ENCODE measurements at regions not wholly inside any gene's neighbourhood (a gene's known extent, or its start where the extent isn't known, plus 50 kb on each side); places are given as distances from the start of the nearest gene placed in this dataset.
A peak's percentile ranks its signal among the peaks of the same experiment; 100 is the strongest.
"Not testable (repeated sequence)": the region's sequence is repeated elsewhere in the genome, so short reads cannot be mapped to it uniquely, and the experiment has no call there.

DNA sequence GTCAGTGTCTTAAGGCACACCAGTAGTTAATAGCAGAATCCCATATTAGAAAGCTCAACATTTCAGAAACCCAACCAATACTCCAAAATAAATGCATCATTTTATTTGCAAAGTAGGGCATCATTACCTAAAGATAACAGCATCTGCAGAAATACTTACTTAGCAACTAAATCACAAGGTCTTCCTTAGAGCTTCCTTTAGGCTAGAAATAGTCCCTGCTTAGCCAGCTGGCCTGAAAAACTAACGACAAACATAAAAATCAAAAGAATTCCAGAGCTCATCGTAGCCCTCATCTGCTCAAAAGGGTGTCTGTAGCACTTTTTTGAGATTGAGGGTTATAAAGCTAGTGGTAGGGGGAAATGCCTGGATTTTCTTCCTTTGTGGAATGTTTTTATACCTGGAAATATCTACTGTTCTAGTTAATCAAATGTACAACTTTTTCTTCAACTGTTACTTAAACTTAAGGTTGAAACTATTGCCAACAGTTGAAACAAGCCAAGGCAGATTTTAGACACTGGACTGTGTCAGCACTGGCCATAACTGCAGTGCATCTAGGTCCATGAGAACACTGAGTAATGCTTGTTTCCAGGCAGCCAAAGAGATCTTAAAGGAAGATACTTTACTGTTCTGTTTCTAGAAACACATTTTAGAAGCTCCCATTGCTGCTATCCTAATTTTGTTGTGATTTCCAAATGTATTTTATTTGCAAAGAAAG is 129.4 kb upstream of the RASA1 start:
- DNase-seq (ENCODE audit: low spot score), result no peak

DNA sequence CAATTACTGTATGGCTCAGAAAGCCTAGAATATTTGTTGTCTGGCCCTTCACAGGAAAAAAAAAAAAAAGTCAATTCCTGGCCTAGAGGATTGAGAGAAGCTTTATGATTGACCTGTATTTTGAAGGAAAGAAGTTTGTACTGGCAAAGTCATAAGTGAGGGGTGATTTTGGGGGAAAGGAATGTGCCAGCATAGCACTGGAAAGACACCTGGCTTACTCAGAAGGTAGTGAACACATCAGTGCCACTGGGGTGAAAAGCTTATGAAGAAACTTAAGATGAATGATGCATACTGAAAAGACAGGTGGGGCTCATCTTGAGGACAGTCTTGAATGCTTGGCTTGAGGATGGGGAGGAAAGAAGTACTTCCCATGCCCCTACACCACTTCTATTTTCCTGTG is 127.9 kb upstream of the RASA1 start:
- no peak for DNase-seq (ENCODE audit: low spot score)

DNA sequence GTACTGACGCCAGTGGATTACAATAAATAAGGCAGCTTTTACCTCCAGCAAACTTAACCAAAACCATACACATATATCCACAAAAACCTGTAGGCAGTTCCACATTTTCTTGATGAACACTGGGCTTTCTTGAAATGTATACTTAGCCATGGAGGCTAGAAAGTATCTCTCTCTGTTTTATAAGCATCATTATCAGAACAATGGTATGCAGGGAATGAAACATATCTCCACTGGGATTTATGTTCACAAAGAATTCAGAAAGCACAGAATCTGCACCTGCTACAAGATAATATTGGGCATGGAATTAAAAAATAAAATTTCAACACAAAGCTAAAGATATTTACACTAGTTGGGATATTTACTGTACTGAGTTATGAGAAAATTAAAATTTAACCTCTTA is 126.1 kb upstream of the RASA1 start:
- no peak for DNase-seq (ENCODE audit: low spot score)

DNA sequence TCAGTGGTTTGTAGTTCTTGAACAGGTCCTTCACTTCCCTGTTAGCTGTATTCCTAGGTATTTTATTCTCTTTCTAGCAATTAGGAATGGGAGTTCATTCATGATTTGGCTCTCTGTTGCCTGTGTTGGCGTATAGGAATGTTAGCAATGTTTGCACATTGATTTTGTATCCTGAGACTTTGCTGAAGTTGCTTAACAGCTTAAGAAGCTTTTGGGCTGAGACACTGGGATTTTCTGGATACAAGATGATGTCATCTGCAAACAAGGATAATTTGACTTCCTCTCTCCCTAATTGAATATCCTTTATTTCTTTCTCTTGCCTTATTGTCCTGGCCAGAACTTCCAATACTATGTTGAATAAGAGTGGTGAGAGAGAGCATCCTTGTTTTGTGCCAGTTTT is 121.8 kb upstream of the RASA1 start:
- DNase-seq (ENCODE audit: low spot score), result not testable (repeated sequence)

DNA sequence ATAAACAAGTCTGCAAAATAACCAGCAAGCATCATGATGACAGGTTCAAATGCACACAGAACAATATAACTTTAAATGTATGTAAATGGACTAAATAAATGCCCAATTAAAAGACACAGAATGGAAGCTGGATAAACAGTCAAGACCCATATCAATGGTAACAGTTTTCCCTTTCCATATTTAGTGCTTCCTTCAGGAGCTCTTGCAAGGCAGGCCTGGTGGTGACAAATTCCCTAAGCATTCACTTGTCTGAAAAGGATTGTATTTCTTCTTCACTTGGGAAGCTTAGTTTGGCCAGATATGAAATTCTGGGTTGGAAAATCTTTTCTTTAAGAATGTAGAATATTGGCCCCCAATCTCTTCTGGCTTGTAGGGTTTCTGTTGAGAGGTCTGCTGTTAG is 120.2 kb upstream of the RASA1 start:
- DNase-seq (ENCODE audit: low spot score), result no peak

DNA sequence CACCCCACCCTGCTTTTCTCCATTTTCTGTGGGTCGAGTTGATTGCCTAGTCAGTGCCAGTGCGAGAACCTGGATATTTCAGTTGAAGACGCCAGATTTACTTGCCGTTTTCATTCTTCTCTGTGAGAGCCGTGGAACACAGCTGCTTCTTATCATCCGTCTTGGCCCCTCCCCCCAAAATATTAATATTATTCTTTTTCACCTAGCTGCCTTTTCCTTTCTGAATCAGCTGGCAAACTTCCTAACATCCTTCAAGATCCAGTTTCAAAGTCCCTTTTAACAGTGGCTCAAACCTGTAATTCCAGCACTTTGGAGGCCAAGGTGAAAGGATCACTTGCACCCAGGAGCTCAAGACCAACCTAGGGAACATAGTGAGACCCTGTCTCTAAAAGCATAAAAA is 117.1 kb upstream of the RASA1 start:
- no peak for DNase-seq (ENCODE audit: low spot score)

DNA sequence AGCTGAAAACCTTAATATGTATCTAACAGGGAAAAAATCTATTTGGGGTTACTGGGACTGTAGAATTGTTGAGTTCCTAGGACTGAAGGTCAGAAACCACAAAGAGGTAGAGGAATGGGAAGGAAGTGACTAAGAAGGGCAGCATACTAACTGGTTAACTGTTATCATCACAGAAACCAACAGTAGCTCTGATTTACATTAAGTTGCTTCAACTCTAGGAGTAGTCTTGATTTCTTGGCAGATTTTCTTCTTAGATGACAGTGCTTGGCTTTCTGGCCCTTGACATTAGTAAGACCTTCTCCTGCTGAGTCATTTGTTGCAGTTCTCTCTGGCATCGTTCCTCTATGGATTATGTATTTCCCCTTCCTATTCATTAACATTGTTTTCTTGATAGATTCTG is 116.1 kb upstream of the RASA1 start:
- peak; percentile 43 for DNase-seq (ENCODE audit: low spot score)

DNA sequence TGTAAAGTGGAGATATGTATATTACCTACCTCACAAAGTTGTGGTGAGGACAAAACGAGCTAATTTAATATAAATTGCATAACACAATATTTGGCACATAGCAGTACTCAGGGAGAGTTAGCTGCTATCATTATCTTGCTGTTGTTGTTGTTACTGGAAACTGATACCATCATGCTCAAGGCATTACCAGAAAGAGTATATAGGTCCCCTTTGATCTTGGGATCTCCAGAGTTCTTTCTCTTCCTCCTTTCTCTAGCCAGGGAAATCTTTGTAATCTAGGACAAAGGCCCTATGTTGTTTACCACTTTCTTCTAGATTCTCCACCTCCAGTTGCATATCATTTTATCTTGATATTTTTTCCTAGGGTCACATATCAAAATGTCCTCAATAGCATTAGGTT is 114.8 kb upstream of the RASA1 start:
- no peak for DNase-seq (ENCODE audit: low spot score)

DNA sequence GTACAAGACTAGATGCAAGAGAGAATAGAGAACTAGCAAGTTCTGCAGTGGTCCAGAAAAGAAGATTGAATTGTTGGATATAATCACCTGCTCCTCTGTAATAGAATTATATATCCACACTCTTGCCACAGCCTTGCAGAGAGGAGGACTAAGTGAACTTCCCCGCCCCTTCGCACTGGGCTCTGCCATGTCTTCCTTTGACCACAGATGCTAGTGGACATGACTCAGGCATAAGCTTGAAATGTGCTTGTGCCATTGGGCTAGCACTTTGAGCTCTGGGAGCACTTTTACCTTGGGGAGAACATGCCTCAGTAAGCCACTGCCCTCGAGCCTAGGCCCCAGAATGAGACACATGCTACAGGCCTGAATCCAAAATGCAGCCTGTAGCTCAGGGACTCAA is 113.5 kb upstream of the RASA1 start:
- DNase-seq (ENCODE audit: low spot score), result no peak

DNA sequence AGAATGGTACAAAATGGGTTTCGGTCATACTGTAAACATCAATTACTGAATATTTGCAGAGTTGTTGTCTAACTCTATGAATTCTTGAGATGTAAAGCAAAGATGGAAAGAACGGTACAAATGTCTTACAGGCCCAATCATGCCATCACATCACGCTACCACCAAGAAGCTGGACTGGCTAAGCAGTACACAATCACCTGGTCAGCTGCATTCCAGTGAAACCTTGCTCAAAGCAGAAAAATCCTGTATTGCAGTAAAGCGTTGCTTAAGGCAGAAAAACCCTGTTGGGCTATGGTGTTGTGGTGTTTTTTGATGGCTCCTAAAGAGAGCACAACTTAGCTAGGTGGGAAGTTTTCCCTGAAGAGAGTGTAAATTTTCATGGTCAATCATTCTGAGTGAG is 112.6 kb upstream of the RASA1 start:
- DNase-seq (ENCODE audit: low spot score), result no peak

DNA sequence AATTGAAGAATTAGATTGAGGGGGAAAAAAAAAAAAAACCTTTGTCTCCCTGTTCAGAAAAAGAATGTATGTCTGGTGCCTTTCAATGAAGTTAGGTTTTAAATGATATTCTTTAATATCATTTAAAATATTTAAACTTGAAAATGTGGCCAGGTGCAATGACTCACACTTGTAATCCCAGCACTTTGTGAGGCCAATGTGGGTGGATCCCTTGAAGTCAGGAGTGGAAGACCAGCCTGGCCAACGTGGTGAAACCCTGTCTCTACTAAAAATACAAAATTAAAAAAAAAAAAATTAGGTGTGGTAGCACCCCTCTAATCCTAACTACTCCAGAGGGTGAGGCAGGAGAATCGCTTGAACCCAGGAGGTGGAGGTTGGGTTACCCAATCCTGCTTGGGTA is 111.1 kb upstream of the RASA1 start:
- no peak for DNase-seq (ENCODE audit: low spot score)

DNA sequence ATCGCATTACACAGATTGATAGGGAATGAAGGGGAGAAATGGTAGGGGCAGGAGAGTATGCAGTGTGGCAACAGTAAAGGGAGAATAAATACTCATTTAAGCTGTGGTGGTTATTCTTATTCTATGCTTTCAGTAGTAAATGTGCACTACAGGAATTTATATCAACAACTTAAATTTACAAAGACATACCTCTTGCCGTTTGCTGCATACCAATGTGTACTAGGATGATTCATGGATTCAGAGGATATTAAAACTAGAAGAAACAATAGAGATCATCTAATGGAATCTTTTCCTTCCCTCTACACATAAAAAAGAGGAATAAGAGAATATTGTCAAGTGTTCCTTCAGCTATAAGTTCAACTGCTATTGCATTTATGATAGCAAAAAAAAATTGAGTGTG is 103.3 kb upstream of the RASA1 start:
- DNase-seq (ENCODE audit: low spot score), result no peak

DNA sequence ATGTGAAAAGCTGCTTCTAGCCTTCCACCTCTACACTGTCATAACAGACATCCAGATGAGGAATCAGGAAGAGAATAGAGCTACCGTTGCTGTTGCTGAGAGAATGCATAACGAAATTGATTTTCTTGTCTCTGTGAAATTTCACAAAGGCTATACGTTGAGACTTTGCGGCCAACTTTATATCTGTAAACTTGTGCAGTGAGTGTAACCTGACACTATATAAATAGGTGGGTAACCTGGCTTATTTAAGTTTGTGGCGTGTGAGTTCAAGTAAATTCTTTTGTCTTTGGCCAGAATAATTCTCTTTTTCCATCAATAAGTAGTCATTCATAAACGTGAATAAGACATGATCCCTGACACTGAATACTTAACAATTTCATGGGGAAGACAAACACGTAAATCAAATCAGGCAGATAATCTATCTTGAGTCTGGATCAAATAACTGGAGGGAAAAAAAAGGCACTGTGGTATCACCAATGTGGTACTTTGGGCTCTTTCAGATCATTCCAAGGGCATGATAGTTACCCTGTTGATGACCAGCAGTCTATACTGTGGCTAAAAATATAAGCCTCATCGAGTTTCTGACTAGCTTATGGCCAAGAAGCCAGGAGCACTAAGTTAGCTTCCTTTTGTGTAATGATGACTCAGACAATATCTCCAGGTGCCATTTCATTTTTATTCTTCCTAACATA is 98.2 kb upstream of the RASA1 start:
- no peak for DNase-seq (ENCODE audit: low spot score)

DNA sequence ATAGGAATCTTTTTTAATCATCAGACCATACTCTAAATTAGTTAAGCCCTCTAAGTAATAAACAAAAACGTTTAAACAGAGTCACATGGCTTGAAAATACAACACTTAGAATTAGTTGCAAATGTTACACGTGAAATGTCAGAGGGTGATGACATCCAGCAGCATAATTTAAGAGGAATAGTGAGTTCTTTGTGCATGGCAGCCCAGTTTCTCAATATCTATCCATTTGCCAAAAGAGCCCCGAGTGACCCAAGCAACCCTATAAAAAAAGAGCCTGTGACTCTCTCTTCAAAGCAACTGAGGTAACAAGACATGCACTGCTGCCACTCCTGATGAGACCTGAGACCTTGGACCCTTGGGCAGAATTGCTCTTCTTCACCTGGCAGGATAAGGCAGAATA is 96.9 kb upstream of the RASA1 start:
- no peak for DNase-seq (ENCODE audit: low spot score)

DNA sequence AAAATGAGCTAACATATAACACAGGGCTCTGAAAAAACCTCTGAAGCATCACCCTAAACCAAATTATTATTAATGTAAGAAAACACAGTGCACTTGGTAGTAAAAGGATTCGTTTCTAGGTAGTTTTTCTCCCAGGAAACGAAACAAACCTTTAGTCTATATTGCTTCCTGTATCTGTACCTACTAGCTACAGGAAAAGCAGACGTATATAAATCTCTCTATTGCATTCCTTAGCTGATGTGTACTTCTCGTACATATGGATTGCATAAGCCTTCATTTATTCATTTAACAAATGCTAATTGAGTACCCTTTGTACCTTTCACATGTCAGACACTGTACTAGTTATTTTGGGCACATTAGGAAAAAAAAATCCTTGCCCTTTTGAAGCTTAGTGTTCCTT is 85.0 kb upstream of the RASA1 start:
- no peak for DNase-seq (ENCODE audit: low spot score)

DNA sequence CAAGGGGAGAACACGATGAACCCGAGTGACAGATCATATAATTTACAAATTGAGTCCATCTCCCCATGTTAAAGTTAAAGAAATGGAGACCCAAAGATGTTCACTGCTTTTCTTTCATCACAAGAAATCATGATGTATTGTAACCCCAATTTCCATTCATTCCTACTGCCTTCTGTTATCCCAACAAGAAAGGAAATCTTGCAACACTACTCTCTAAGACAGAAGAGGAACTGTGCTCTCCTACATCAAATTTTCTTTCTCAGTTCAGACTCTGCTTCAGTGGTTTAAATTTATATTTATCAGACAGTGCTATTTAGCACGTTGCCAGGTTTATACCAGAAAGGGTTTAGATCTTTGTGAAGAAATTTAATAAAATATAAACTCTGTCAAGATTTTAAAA is 83.8 kb upstream of the RASA1 start:
- no peak for DNase-seq (ENCODE audit: low spot score)

DNA sequence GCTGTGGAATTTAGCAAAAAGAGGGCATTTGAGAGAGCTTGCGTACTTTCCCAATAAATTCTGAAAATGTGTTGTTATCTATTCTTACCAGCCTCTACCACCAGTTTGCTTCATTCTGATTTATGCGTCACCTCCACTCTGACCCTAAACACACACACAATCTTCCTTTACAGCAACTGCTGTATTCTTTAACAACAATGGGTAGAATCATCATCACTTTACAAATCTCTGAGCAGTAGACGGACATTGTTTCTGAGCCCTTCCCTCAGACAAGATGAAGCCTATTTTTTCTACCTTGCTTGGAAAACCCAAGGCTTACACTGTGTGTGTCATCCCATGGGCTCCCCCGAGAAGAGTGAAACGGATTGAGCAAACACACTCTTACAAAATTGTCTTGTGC is 83.1 kb upstream of the RASA1 start:
- no peak for DNase-seq (ENCODE audit: low spot score)

DNA sequence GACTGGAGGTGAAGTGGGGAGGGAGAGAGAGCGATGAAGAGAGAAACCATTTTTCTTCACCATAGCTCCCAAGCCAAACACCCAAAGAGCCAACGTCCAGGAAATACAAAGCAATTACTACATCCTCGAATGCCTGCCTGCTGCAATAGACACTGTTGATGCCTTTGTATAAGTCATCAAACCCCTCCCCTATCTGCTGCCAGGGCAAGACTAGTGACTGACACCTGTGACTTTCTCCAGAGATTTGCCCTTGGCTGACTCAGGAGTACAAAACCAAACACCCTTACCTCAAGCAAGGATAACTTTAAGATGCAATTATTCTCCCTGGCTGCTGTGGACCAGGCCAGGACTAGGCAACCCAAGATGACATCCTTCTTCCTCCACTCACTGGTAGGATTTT is 81.8 kb upstream of the RASA1 start:
- no peak for DNase-seq (ENCODE audit: low spot score)

DNA sequence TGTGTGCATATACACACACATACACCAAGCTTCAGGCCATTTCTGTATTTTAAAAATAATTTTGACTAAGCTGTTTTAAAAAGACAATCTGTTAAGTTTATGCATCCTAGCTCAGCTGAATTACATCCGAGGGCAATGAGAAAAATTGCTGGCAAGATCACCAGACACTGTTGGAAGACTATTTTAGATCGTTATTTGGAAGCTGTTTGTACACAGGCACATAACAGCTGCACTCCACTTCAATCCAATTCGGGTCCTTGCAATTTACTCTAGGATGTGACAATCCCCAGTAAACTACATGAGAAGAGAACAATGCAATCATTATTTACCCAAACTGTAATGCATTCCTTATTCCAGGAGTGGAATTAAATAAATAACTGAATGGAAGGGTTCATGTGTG is 79.3 kb upstream of the RASA1 start:
- DNase-seq (ENCODE audit: low spot score), result no peak

DNA sequence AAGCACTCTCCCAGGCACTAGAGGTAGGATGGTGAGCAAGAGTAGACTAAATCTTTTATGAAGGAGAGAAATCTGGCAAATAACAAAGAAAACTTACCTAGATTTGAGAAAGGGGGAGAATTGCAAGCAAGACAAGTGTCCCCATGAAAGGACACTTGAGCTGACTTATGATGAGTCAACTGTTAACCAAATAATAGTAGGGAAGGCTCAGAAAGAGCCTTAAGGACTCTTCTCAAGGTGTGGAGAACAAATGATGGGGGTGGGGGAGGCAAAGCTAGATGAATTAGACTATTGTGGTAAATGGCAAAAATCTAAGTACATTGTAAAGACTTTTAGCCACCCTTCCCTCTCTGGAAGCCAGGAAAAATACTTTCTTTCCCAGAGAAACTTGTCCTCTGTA is 77.6 kb upstream of the RASA1 start:
- no peak for DNase-seq (ENCODE audit: low spot score)

DNA sequence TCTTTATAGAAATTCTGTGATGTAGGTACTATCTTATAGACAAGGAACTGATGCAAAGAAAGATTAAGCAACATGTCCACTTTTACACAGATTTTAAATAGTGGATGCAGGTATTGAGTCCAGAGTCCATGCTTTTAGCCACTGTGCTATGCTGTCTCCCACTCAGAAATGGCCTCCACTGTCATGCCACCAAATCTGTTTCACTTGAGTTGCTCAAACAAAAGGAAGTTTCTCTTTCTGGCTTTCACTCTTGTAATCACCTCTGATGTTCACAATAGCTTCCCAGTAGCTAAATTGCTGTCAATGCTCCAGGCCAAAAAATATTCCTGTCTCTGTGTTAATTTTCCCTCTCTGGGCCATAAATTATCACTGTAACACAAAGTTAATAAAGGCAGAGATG is 77.0 kb upstream of the RASA1 start:
- no peak for DNase-seq (ENCODE audit: low spot score)

DNA sequence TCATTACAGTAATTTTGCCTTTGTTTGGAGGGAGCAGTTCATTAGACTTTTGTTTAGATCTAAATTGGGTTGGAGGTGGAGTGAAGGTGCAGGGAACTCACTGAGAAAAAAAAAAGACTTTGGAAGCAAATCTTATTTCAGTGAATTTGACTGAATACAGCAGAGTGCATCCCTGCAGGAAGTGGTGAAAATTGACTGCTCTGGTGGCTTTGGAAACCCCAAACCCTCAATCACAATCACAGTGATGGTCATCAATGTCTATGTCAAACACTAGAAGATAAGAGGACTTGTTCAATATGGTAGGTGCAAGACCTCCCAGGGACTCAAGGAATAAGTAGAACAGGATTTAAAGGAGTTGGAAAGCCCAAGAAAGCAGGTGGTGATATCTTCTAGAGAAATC is 76.0 kb upstream of the RASA1 start:
- DNase-seq (ENCODE audit: low spot score), result no peak

DNA sequence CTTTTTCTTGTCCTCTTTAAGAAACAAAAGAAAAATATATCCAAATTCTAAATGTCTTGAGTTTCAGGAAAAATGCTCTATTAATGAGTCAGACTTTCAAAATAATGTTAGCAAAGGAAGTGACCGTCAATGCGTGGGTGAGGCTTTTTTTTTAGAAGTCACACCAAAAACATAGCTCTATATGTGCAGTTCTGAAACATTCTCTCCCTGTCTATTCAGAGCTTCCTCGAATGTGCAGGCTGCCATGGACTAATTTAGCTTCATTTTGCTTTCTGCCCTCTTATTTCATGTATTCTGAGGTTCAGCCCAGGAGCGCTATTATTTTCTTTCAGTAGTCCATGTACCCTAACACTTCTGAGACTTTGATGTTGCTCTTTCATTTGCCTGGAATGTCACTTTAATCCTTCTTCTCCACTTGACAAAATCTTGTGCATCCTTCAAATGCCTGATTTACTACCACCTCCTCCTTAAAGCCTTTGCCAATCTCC is 72.5 kb upstream of the RASA1 start:
- peak; percentile 45 for DNase-seq (ENCODE audit: low spot score)

DNA sequence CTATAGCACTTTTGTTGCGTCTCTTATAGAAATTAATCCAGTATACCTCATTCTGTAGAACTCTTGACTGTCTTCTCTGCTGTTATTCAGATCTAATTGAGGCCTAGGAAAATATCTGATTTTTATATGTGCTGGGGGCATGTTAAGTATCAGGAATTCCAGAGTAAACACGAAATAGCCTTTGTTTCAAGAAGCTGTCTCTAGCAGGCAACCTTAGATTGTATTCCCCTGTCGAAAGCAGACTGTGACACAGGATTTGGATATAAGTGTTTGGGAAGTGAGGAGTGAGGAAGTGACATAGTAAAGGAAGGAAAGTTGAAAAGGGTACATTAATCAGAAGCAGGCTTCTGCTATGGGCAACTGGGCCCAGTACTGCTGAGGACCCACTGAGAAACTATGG is 72.1 kb upstream of the RASA1 start:
- DNase-seq (ENCODE audit: low spot score), result peak; percentile 8

Measured in AG08396 (cell line).